ENCODE measurements at regions not wholly inside any gene's neighbourhood (a gene's known extent, or its start where the extent isn't known, plus 50 kb on each side); places are given as distances from the start of the nearest gene placed in this dataset.

- no peak for TF ChIP-seq CTCF (IDR thresholded peaks at IDR 0.05)
- TF ChIP-seq POLR2A (IDR thresholded peaks at IDR 0.05) = no peak
These were observed 395.1 kb upstream of the SALL3 start for GRCh38 chr18:78584459-78585022.
